Panc1 (cell line): ENCODE measurements at regions not wholly inside any gene's neighbourhood (a gene's known extent, or its start where the extent isn't known, plus 50 kb on each side); places are given as distances from the start of the nearest gene placed in this dataset.

Experiments used
- ATAC-seq: fragments of 200-7000 bp; cut with Tn5 transposase; 2 replicates; pipeline ENCODE4 v1.9.1; 2020; ENCODE audit warnings: mild to moderate bottlenecking, moderate library complexity
- BruUV-seq: library from RNA; stranded (reverse); fragments of 400-500 nt; replicated peaks from 2 replicates; lab custom pipeline; 2021; lab: Mats Ljungman, UMichigan
- CTCF ChIA-PET: fragments of 300-600 bp; sonication (Branson Sonifier 250); formaldehyde crosslinking; loops from one replicate; lab custom pipeline; 2022; ENCODE audit warnings: antibody characterized with exemption; lab: Charles Lee
- POLR2A ChIA-PET: fragments of 300-600 bp; sonication (Branson Sonifier 250); formaldehyde crosslinking; loops from one replicate; lab custom pipeline; 2022; ENCODE audit warnings: antibody characterized with exemption; lab: Charles Lee
- DNase-seq: peaks from one replicate; pipeline ENCODE4 v3.0.0-alpha.2; 2010; ENCODE audit warnings: low read depth, low spot score
- H3K27ac ChIP-seq: 2 replicates; pipeline ENCODE4 v1.5.1; 2011; ENCODE audit warnings: mild to moderate bottlenecking, low read length, inconsistent platforms
- H3K27me3 ChIP-seq: fragments of 200-500 bp; sonication (Bioruptor generic); 2 replicates; pipeline ENCODE4 v1.6.0; 2014; ENCODE audit warnings: low read length, inconsistent platforms; ENCODE audit not compliant: control insufficient read depth, insufficient read depth
- H3K36me3 ChIP-seq: fragments of 200-500 bp; sonication (Bioruptor generic); 2 replicates; pipeline ENCODE4 v1.5.1; 2014; ENCODE audit warnings: inconsistent platforms, mild to moderate bottlenecking, low read length, moderate library complexity; ENCODE audit not compliant: control insufficient read depth, insufficient read depth
- H3K4me1 ChIP-seq: 2 replicates; pipeline ENCODE4 v1.5.1; 2011; ENCODE audit warnings: inconsistent platforms, mild to moderate bottlenecking, low read length, moderate library complexity; ENCODE audit not compliant: control insufficient read depth, insufficient read depth
- H3K4me3 ChIP-seq, 2 experiments: 2 replicates each; pipeline ENCODE4 v1.5.1; 2011 to 2012; ENCODE audit warnings: low read depth in 2 of 2, low read length in 2 of 2, mild to moderate bottlenecking in 2 of 2, inconsistent platforms in 1 of 2, moderate library complexity in 1 of 2
- H3K9me3 ChIP-seq: fragments of 200-500 bp; sonication (Bioruptor generic); 2 replicates; pipeline ENCODE4 v1.5.1; 2014; ENCODE audit warnings: low read depth, mild to moderate bottlenecking, inconsistent platforms, low read length, moderate library complexity; ENCODE audit not compliant: control insufficient read depth, insufficient read depth
- CTCF ChIP-seq: fragments of 450-650 bp; IDR thresholded peaks from 2 replicates; pipeline ENCODE4 v1.5.1; 2017; ENCODE audit warnings: mild to moderate bottlenecking
- POLR2AphosphoS5 ChIP-seq: IDR thresholded peaks from 2 replicates; pipeline ENCODE4 v1.6.1; 2012; ENCODE audit warnings: mild to moderate bottlenecking, low read depth, low read length, moderate library complexity
- REST ChIP-seq, 2 experiments: IDR thresholded peaks; 2 replicates each; pipeline ENCODE4 v1.6.1; 2011 to 2012; ENCODE audit warnings: low read depth in 2 of 2, control low read depth in 1 of 2, low read length in 1 of 2, mild to moderate bottlenecking in 1 of 2, moderate library complexity in 1 of 2; ENCODE audit not compliant: insufficient read depth in 1 of 2
- SIN3A ChIP-seq: IDR thresholded peaks from 2 replicates; pipeline ENCODE4 v1.6.1; 2012; ENCODE audit warnings: low read depth, mild to moderate bottlenecking, low read length, moderate library complexity, borderline replicate concordance; ENCODE audit not compliant: insufficient read depth
- TCF7L2 ChIP-seq: IDR thresholded peaks from 2 replicates; pipeline ENCODE4 v1.6.1; 2011; ENCODE audit warnings: mild to moderate bottlenecking, low read depth, low read length, inconsistent platforms
- in situ Hi-C: cut with HindIII; loops from 2 replicates; pipeline ENCODE4 v1.10.0; 2016; ENCODE audit warnings: low sequenced_read_pairs, low pct_unique_long_range_greater_than_20kb
- intact Hi-C: fragments of 100-400 bp; cut with micrococcal nuclease; formaldehyde crosslinking; loops from one replicate; pipeline ENCODE4 v1.10.0; 2022; ENCODE audit not compliant: unreplicated experiment

- intact Hi-C loops: no loop called here
- no peak overlapping the region for H3K4me3 ChIP-seq
- no TSS peak for BruUV-seq
- ATAC-seq: no peak
- H3K4me1 ChIP-seq: no peaks in the 10 kb centered on the region
- in situ Hi-C loops: no loop called here
- DNase-seq: no peak
- no peaks in the 10 kb centered on the region for H3K27me3 ChIP-seq
- no peaks in the 10 kb centered on the region for H3K36me3 ChIP-seq
- CTCF ChIA-PET: no interaction called here
- H3K9me3 ChIP-seq: no peaks in the 10 kb centered on the region
- TF ChIP-seq TCF7L2: no peak
- no peak for TF ChIP-seq SIN3A
- no peak for TF ChIP-seq REST (IDR thresholded peaks at IDR 0.05; ENCODE audit: insufficient read depth in 1 of 2, low read depth in 2 of 2, low read length in 1 of 2)
- TF ChIP-seq CTCF: no peak
- no peak for TF ChIP-seq POLR2AphosphoS5
- no peak overlapping the region for H3K27ac ChIP-seq
- POLR2A ChIA-PET: no interaction called here
Measured at GRCh38 chr13:63090524-63090923, 1674.9 kb upstream of the PCDH20 start.

- Histone ChIP-seq H3K27me3 (no peaks in the 10 kb centered on the region), H3K9me3 (no peaks in the 10 kb centered on the region), H3K27ac (no peak overlapping the region), H3K36me3 (no peaks in the 10 kb centered on the region), H3K4me1 (no peaks in the 10 kb centered on the region), H3K4me3 (no peak overlapping the region)
- DNase-seq (no peak), ATAC-seq (no peak)
- POLR2A ChIA-PET: no interaction called here
- no TSS peak for BruUV-seq
- intact Hi-C loops: no loop called here
- in situ Hi-C loops: no loop called here
- no peak for TF ChIP-seq POLR2AphosphoS5
- TF ChIP-seq TCF7L2: no peak
- no peak for TF ChIP-seq REST (IDR thresholded peaks at IDR 0.05; ENCODE audit: insufficient read depth in 1 of 2, low read depth in 2 of 2, low read length in 1 of 2)
- no peak for TF ChIP-seq SIN3A
- TF ChIP-seq CTCF: no peak
- CTCF ChIA-PET: no interaction called here
Measured at GRCh38 chr13:63088226-63088625, 1672.6 kb upstream of the PCDH20 start.
